ENCODE measurements at regions not wholly inside any gene's neighbourhood (a gene's known extent, or its start where the extent isn't known, plus 50 kb on each side); places are given as distances from the start of the nearest gene placed in this dataset.

GRCh38 chr22:27309697-27310096 lies 491.9 kb downstream of the MN1 start:
- no peak for TF ChIP-seq CTCF (IDR thresholded peaks at IDR 0.05; ENCODE audit: low read length)
- no peak for TF ChIP-seq EZH2 (IDR thresholded peaks at IDR 0.05; ENCODE audit: borderline replicate concordance, low read length)

Measured in OCI-LY1 (cell line).